ENCODE measurements at regions not wholly inside any gene's neighbourhood (a gene's known extent, or its start where the extent isn't known, plus 50 kb on each side); places are given as distances from the start of the nearest gene placed in this dataset.

GRCh38 chr3:30285188-30286006 lies 321.0 kb upstream of the TGFBR2 start:
- no peak overlapping the region for H3K27ac ChIP-seq
- no peak for TF ChIP-seq ZFX (IDR thresholded peaks at IDR 0.05)
- TF ChIP-seq, protein P1, sequence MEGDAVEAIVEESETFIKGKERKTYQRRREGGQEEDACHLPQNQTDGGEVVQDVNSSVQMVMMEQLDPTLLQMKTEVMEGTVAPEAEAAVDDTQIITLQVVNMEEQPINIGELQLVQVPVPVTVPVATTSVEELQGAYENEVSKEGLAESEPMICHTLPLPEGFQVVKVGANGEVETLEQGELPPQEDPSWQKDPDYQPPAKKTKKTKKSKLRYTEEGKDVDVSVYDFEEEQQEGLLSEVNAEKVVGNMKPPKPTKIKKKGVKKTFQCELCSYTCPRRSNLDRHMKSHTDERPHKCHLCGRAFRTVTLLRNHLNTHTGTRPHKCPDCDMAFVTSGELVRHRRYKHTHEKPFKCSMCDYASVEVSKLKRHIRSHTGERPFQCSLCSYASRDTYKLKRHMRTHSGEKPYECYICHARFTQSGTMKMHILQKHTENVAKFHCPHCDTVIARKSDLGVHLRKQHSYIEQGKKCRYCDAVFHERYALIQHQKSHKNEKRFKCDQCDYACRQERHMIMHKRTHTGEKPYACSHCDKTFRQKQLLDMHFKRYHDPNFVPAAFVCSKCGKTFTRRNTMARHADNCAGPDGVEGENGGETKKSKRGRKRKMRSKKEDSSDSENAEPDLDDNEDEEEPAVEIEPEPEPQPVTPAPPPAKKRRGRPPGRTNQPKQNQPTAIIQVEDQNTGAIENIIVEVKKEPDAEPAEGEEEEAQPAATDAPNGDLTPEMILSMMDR (conservative IDR thresholded peaks at IDR 0.05) = no peak

- TF ChIP-seq ZFX (IDR thresholded peaks at IDR 0.05) = no peak
- TF ChIP-seq, protein P1 (conservative IDR thresholded peaks at IDR 0.05) = no peak
- H3K27ac ChIP-seq = no peak overlapping the region
Observed at GRCh38 chr3:30286007-30286669, 320.3 kb upstream of the TGFBR2 start.

DNA sequence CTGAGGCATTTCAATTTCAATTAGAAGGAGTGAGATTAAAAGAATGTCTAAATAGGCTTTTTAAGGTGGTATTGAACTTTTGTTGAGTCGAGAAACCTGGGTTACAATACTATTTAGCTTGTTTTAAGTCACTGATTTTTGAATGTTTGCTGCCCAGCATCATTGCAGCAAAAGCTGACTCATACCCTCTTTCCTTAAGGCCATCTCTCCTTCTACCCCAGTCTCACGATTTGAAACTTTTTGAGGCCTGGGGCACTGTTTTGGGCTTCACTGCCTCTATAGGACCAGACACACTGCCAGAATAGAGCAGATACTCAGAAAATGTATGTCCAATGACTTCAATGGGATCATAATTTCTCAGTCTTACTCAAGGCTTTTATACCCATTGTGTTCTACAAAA lies 319.6 kb upstream of the TGFBR2 start:
- no peak overlapping the region for H3K27ac ChIP-seq
- no peak for TF ChIP-seq ZFX (IDR thresholded peaks at IDR 0.05)
- TF ChIP-seq, protein P1 (conservative IDR thresholded peaks at IDR 0.05) = no peak

DNA sequence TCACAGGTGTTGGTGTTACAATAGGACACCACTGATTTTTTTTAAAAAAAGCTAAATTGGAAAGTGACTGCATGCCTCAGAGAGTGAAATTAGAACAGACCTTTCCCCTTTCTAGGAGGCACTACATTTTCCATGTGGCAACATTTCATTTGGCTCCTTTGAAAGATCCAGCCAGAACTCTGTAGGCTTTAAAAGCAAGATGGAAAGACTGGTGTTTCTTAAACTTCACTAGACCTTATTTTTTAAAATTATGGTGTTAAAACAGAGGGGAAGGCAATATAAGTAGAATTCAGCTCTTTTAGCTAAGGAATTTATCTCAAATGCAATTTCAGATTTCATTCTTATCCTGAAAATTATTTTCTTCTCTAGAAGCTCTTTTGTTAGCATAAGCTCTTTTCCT lies 317.6 kb upstream of the TGFBR2 start:
- TF ChIP-seq, protein P1 (conservative IDR thresholded peaks at IDR 0.05) = no peak
- no peak for TF ChIP-seq ZFX (IDR thresholded peaks at IDR 0.05)
- no peak overlapping the region for H3K27ac ChIP-seq

- H3K27ac ChIP-seq = no peak overlapping the region
- TF ChIP-seq, protein P1 (conservative IDR thresholded peaks at IDR 0.05) = no peak
- no peak for TF ChIP-seq ZFX (IDR thresholded peaks at IDR 0.05)
Observed at GRCh38 chr3:30289324-30289723, 317.1 kb upstream of the TGFBR2 start.

GRCh38 chr3:30289766-30290165 lies 316.6 kb upstream of the TGFBR2 start:
- H3K27ac ChIP-seq = no peak overlapping the region

GRCh38 chr3:30290479-30290878 lies 315.9 kb upstream of the TGFBR2 start:
- no peak overlapping the region for H3K27ac ChIP-seq
- TF ChIP-seq, protein P1 (conservative IDR thresholded peaks at IDR 0.05) = no peak
- TF ChIP-seq ZFX (IDR thresholded peaks at IDR 0.05) = no peak

More at GRCh38 chr3:30289766-30290165, 316.6 kb upstream of the TGFBR2 start:
- TF ChIP-seq ZFX (IDR thresholded peaks at IDR 0.05) = no peak
- TF ChIP-seq, protein P1 (conservative IDR thresholded peaks at IDR 0.05) = no peak
